Umbilical cord (tissue), 1 donor: ENCODE measurements at regions not wholly inside any gene's neighbourhood (a gene's known extent, or its start where the extent isn't known, plus 50 kb on each side); places are given as distances from the start of the nearest gene placed in this dataset.
"Not testable (repeated sequence)": the region's sequence is repeated elsewhere in the genome, so short reads cannot be mapped to it uniquely, and the experiment has no call there.

ENCODE experiments used
- DNase-seq: peaks from one replicate; pipeline ENCODE4 v3.0.0-alpha.2; 2015; ENCODE audit warnings: low spot score

DNA sequence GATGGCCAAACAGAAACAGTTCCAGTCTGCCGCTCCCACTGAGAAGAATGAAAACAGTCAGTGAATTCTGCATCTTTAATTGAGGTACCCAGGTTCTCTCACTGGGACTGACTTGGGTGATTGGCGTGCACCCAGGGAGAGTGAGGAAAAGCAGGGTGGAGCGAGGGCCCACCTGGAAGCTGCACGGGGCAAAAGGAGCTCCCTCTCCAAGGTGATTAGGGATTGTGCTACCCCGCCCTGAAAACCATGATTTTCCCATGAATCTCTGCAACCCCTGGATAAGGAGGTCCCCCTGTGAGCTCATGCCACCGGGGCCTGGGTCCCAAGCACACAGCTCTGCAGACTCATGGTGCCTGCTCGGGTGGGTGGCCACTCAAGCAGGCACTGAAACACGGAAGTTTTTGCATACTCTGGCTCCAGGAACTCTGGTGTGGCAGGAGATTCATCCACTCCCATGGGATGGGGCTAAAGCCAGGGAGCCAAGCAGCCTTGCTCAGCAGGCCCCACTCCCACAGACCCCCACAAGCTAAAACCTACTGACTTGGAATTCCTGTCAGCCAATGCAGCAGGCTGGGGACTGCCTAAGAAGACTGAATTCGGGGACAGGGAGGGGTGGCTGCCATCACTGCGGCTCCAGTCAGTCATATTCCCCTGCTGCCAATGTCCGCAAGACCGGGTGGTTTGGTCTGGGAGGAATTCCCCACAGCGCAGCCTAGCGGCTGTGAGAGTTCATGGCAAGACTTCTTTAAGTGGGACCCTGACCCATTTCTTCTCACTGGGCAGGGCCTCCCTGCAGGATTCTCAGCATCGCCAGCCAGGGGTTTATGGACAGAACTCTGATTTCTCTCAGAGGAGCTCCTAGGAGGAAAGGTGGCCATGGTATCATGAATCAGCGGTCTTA lies 652.2 kb upstream of the RGMB start:
- no peak for DNase-seq

GRCh38 chr5:98128271-98128670 lies 645.2 kb upstream of the RGMB start:
- no peak for DNase-seq

DNA sequence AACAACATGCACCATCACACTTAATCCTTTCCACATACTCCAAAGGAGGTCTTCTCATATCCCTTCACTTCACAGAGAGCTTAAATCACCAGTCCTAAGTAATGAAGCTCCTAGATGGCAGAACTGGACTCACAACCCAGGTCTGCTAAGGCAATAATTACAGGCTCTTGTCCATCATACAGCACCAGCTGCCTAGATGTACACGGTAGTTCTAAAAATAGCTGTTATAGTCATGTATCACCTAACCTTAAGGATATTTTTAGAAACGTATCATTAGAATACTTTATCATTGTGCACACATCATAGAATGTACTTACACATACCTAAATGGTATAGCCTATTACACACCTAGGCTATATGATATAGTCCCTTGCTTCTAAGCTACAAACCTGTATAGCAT lies 644.6 kb upstream of the RGMB start:
- DNase-seq, result no peak

- DNase-seq, result no peak
Measured at GRCh38 chr5:98130261-98131035, 643.0 kb upstream of the RGMB start.

GRCh38 chr5:98144116-98144515 lies 629.3 kb upstream of the RGMB start:
- DNase-seq, result no peak

DNA sequence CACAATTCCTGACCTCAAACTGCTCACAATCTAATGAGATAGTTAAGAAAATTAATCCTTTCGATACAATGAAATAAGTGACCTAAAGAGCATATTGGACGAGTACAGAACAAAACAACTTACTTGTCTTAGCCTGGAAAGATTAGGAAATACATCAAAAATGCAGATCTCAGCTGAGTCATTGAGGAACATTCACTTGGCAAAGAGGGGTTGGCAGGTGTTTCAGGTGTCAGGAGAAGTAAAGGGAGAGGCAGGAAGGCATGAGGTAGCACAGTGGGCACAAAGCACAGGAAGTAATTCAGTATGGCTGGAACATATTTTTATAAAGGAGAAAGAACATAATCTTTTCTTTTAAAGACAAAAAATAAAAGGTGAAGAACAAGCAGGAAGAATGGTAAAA lies 628.8 kb upstream of the RGMB start:
- DNase-seq, result no peak

GRCh38 chr5:98157368-98157767 lies 616.1 kb upstream of the RGMB start:
- no peak for DNase-seq

DNA sequence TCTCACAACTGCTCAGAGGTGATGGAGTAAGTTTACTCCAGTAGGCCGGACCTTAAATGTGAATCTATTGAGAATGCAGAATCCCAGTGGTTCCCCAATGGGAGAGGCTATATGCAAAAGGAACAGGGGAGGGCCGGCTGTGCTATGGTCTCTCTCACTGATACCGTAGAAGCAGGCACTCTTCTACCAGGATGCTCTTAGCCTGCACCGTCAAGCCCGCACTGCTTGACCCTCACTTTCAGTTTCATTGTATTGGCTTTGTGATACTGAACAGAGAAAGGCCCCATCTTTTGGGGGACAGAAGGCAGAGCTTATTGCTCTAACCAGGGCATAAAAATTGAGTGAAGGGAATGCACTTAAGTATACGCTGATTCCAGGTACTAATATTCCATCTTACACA lies 615.0 kb upstream of the RGMB start:
- DNase-seq, result no peak

- DNase-seq, result no peak
Measured at GRCh38 chr5:98163796-98164493, 609.5 kb upstream of the RGMB start.

- no peak for DNase-seq
Measured at GRCh38 chr5:98168871-98169270, 604.6 kb upstream of the RGMB start.

DNA sequence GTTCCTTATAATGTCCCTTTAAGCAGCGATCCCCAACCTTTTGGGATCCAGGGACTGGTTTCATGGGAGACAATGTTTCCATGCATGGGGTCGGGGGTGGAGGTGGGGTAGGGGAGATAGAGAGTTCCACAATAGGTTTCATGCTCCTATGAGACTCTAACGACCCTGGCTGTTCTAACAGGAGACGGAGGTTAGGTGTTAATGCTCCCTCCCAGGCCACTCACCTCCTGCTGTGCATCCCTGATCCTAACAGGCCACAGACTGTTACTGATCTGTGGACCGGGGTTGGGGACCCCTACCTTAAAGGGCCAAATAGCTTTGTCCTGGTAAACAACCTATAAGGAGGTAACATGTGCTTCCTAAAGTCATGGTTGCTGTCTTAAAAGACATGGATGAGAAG lies 602.5 kb upstream of the RGMB start:
- DNase-seq, result no peak

DNA sequence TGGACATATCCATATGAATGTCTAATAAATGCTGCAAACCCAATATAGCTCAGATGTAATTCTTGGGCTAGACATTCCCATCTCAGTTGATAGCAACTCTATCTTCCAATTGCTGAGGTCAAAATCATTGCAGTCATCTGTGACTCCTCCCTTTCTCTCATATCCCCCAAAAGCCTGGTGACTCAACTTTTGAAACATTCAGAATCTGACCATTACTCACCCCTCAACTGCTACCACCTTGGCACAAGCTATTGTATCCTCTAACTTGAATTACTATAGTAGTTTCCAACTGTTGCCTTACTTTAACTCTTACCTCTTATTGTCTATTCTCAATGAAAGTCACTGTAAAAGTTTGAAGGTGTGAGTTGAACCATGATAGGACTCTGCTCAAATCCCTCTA lies 600.1 kb upstream of the RGMB start:
- DNase-seq, result no peak

- no peak for DNase-seq
Measured at GRCh38 chr5:98175474-98175873, 598.0 kb upstream of the RGMB start.

DNA sequence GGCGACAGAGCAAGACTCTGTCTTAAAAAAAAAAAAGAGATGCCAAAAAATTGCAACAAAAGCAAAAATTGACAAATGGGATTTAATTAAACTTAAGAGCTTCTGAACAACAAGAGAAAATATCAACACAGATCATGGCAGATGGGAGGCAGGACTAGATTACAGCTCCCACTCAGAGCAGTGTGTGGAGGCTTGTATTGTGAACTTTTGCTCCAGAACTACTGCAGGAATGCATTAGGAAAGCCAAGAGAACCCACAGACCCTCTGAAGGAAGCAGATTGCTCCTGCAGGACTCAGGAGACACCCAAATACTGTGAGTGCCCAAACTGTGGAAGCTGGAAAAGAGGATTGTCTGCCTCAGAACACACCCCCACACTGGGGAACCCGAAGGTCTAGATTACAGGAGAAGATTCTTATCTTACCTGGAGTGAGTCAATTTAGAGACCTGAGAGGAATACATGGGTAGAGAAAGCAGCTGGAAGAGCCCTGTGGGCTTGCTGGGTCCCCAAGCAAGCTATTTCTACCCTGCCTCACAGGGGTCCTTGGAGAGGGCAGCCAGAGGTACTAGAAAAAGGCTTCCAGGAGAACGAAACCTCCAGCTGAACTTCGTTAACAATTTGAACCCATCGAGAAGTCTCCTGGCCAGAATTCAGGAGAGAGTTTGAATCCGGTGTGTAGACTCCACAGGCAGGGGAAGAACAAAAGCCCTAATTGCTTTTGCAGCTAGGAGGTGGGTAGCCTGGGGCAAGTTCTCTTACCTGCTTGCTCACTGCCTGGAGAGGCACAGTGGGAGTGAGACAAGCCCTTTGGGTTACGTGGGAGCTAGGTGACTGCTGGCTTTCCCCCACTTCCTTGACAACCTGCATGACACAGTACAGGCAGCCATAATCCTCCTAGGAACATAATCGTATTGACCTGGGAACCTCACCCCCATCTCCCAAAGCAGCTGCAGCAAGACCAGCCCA lies 593.4 kb upstream of the RGMB start:
- no peak for DNase-seq

DNA sequence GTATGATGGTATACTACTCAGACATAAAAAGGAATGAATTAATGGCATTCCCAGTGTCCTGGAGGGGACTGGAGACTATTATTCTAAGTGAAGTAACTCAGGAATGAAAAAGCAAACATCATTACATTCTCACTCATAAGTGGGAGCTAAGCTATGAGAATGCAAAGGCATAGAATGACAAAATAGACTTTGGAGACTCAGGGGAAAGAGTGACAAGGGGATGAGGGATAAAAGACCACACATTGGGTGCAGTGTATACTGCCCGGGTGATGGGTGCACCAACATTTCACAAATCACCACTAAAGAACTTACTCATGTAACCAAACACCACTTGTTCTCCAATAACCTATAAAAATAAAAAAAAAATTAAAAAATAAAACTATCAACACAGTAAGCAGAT lies 587.3 kb upstream of the RGMB start:
- DNase-seq, result no peak

GRCh38 chr5:98187945-98188344 lies 585.5 kb upstream of the RGMB start:
- no peak for DNase-seq

DNA sequence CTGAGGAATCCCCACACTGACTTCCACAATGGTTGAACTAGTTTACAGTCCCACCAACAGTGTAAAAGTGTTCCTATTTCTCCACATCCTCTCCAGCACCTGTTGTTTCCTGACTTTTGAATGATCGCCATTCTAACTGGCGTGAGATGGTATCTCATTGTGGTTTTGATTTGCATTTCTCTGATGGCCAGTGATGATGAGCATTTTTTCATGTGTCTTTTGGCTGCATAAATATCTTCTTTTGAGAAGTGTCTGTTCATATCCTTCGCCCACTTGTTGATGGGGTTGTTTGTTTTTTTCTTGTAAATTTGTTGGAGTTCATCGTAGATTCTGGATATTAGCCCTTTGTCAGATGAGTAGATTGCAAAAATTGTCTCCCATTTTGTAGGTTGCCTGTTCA lies 583.1 kb upstream of the RGMB start:
- DNase-seq, result not testable (repeated sequence)

DNA sequence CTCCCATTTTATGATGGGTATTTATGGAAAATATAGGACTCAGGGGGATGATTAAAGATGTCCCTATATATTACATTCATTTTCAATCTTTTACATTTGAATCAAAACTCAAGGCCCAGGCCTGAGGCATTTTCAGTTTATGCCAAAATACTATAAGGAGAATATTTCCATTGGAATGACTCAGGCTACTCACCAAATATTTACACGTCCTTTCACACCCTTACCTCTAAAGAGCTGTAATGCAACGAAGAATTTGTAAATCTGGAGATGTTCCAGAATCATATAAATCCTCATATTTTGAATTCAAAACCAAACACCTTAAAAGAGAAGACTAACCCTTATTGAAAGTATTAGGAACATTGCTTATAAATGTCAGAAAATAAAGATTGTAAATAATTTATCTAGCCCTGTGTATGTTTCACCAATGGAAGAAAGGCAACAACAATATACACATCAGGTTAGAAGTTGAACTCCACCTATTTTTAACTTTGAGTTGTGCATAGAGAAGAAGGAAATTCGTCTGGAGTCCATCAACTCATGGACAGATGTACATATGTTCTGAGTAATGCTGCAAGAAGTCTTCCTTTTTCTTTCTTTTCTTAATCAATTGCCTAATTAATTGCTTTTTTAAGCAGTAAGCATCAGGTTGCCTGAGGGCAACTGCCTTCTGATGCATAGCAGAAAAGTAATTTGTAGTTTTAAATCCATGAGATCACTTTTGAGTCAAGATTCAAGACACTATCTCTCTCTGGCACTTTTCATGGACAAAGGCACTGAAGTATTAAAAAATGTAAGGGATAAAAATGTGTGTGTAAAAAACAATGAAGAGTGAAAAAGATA lies 579.3 kb upstream of the RGMB start:
- DNase-seq, result no peak

DNA sequence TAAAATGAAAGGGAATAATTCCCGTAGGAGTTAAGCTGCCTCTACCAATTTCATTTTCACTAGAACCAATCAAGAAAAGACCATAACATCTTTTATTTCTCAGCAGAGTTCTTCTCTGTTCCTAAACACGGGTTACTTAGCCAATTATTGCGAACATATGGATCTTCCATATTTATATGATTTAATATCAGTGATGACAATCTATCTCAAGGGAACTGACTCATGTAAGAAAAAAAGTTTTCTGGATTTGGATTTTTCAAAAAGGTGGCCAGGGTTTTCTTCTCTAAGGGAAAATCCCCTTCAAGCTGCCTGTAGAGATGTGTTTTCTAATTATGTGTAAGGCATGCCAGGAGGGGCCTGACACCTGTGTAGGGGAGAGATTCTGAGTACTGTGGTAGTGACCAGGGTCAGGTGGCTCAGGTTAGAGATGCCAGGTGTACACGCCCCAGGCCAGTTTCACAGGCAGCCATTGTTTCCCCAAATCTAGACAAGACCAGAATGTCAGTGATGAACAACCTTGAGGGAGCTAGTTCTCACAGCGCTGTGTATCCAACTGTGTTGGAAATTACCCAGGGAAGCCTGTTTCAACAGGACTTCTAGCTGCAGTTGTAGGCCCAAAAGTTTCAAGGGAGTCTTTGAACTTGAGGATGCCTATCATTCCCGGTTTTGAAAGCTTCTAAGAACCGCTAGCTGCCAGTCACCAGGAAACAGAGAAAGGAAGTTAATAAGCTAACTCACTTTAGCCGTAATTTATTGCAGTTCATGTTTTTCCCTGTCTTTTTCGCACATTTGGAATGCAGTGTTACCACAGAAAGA lies 572.5 kb upstream of the RGMB start:
- DNase-seq, result no peak
